GM18868 (cell line): ENCODE measurements at regions not wholly inside any gene's neighbourhood (a gene's known extent, or its start where the extent isn't known, plus 50 kb on each side); places are given as distances from the start of the nearest gene placed in this dataset.

ENCODE experiments used
- ATAC-seq: cut with Tn5 transposase; IDR thresholded peaks from one replicate; pipeline ENCODE4 v1.9.1; 2021; ENCODE audit warnings: mild to moderate bottlenecking, moderate library complexity; ENCODE audit not compliant: unreplicated experiment

DNA sequence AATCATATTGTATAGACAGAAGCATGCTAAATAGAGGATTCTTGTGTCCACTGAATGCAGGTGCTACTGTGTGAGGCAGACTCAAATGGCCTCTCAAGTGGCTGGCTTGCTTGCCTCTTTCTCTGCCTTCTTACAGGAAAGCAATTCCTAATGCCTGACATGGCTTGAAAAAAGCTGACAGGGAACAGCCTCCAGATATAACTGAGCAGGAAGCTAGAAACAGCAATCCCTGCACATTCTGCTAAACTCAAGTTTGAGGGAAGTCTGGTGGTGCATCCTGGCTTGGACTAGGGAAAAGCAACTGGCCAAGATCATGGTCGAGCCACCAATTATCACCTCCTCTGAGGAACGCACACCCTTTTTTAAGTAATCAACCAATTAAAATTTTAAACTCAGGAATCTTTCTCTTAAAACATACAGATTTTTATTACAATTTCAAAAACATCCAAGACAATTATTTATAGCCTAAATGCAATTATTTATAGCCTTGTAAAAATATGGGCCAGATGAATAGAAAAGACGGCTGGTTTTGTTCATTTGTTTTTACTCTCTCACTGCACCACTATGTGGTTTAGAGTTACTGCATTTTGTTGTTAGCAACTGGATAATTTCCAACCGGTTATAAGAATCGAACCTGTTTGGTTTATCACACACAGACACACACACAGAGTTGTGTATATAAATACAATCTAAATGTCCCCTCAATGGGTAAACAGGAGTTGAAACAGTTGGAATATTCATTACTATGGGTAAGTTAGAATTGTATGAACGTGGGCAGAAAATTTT is 290.9 kb upstream of the ANKRD55 start:
- ATAC-seq = no peak

- ATAC-seq = no peak
These were observed 289.8 kb upstream of the ANKRD55 start for GRCh38 chr5:56522960-56523359.

DNA sequence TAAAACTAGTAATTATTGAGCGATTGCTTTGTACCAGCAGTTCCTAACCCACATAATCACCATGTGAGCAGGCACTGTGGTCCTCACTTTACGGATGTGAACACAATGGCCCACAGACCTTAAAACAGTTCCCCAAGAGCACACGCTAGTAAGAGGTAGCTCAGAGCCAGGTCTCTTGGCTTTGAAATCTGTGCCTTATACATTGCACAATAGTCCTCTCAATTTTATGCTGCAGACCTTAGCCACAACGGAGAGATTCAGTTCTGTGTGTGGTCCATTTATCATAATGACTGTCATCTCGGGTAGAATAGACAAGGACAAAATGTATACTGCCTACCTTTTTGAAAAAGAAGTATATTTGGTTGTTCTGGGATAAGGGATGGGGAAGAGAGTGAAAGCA is 289.0 kb upstream of the ANKRD55 start:
- no peak for ATAC-seq

DNA sequence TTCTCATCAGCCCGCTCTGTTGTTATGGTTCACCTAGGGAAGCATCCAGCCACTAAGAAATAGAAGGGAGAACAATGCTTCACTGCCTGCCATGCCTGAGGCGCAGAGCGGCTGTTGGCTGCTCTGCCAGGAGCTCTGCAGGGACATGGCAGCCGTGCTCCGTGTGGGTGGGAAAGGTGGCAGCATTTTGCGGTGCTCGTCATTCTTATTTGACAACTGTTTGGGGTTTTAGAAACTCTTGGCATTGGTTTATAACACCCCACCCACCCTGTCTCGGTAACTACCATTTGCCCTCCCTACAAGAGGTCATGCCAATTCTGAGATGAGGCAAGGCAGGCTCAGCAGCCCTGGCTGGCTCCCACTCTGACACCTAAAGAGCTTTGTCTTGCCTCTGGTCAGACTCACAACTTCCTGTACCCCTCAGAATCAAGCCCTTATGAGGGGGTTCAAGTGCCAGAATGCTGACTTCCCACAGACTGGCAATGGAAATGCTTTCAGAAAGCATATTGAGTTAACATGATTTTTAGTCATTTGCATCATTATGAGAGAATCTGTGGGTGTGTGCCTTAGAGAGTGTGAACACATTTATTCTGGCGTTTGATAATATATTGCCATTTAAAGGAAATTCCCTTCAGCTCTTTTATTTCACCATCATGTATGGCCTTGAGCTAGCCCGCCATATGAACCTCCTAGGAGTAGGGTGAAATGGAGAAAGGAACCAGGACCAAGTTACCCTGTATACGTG is 288.0 kb upstream of the ANKRD55 start:
- no peak for ATAC-seq

- no peak for ATAC-seq
These were observed 285.7 kb upstream of the ANKRD55 start for GRCh38 chr5:56518820-56519219.

GRCh38 chr5:56517011-56517416 is 283.9 kb upstream of the ANKRD55 start:
- no peak for ATAC-seq

- no peak for ATAC-seq
These were observed 283.3 kb upstream of the ANKRD55 start for GRCh38 chr5:56516441-56516840.

- ATAC-seq = no peak
These were observed 282.9 kb upstream of the ANKRD55 start for GRCh38 chr5:56516035-56516434.

DNA sequence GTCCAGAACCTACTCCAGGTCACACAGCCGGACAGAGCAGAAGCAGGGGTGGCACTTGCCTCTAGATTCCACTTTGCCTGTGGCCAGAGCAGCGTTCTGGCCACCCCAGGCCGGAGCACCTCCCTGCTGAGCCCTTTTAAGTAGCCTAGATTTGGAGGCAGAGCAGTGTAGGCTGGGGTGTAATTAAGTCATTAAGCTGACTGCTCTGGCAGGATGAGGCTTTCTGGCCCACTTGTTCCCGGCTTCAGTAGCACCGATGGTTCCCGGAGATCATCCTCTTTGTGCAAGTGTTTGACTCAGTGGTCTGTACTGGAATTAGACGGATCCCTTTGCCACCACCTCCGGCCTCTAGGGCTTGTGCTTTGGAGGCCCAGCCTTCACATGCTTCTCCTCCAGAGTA is 281.9 kb upstream of the ANKRD55 start:
- no peak for ATAC-seq

GRCh38 chr5:56514245-56514644 is 281.1 kb upstream of the ANKRD55 start:
- no peak for ATAC-seq

- ATAC-seq = no peak
These were observed 280.0 kb upstream of the ANKRD55 start for GRCh38 chr5:56513141-56513540.

DNA sequence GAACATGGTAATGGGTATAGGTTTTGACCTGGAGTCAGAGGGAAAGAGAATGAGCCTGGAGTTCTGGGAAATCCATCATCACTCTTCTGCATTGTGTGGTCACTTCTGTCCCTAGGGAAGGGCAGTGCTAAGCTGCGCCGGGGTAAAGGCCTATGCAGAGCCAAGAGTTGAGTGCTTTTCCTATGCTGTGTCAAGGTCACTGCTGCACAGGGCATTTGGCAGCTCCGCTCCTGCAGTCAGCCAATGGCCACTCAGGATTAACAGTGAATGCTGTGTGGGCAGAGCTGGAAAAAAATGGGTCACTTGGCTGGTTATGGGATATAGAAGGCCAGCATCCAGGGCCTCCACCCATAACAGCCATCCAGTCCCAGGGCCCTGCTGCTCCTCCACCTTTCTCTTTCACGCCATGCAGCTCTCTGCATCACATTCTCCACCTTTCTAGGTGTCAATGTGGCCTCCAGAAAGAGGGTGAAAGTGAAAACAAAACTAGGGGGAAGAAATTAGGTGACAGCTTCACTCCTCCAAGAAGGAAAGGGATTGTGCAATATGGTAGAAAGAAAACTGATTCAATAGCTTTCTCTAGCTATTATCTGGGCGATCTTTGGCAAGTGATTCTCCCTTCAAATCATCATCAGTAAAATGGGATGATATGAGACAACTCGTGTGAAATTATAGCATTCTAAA is 279.3 kb upstream of the ANKRD55 start:
- ATAC-seq = no peak

- ATAC-seq = no peak
These were observed 278.3 kb upstream of the ANKRD55 start for GRCh38 chr5:56511326-56511841.

DNA sequence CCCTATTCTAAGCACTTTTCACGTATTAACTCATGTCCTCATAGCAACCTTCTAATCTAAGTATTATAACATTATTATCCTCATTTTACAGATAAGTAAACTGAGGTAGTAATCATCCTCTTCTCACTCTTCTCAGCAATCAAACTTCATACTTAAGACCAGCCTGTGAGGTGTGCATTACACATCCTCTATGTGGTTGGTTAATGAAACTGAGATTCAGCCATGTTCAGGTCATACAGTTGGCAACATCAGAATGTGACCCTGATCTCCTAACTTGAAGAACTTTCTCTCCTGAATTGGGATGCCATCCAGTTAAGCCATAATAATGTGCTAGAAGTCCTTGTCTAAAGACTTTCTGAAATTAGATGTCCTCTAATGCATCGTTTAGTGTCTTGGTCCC is 275.1 kb upstream of the ANKRD55 start:
- no peak for ATAC-seq

GRCh38 chr5:56507351-56507930 is 274.3 kb upstream of the ANKRD55 start:
- ATAC-seq = no peak

GRCh38 chr5:56506211-56506965 is 273.3 kb upstream of the ANKRD55 start:
- ATAC-seq = no peak

DNA sequence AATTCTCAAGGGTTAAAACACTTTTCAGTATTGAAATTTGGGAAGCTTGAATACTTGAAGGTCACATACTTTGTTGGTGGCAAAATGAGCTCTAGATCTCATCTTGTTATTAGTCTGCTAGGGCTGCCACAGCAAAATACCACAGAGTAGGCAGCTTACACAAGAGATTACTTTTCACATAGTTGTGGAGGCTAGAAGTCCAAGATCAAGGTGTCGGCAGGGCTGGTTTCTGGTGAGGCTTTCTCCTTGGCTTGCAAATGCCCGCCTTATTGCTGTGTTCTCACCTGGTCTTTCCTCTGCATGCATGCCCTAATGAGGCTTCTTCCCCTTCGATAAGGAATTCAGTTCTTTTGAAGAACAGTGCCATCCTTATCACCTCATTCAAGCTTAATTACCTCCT is 270.8 kb upstream of the ANKRD55 start:
- no peak for ATAC-seq

GRCh38 chr5:56501781-56502557 is 268.8 kb upstream of the ANKRD55 start:
- no peak for ATAC-seq

DNA sequence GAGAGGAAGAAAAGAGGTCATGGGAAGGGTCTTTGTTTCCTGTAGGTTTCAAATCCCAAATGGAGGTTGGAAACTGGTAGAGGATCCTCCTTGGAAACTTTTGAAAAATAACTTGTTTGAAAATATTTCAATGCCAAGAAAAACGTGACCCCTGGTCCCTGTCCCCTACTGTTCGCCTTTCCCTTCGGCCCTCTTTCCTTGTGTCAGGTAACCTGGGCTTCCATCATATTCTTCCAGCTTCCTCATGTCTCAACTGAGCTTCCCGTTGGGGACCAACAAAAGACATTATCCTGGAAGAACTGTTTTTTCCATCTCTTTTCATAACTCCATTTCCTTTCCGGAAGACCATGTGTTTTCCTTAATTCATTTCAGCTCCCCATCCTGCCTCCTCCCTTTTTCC is 266.8 kb upstream of the ANKRD55 start:
- ATAC-seq = no peak

DNA sequence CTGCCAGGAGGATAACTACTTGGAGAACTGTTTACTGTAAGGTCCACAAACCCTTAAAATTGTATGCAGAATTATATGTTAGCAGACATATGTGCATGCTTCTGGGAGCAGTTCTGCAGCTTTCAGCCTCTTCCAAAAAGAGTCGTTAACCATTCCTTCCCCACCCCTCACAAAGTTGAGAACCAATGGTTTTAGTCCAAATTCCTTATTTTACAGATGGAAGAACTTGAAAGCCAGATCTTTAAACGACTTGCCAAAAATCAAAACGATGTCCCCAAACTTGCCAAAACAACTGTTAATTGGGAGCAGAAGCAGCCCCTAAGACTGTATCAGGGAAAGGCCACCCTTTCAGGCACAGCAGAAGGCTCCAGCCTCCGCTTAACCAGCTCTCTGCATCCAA is 266.4 kb upstream of the ANKRD55 start:
- no peak for ATAC-seq
